Testis (tissue), 2 donors: ENCODE measurements at regions not wholly inside any gene's neighbourhood (a gene's known extent, or its start where the extent isn't known, plus 50 kb on each side); places are given as distances from the start of the nearest gene placed in this dataset.

Experiments
- DNase-seq: peaks from one replicate; pipeline ENCODE4 v3.0.0-alpha.2; 2019
- H3K27ac ChIP-seq, 2 donors: fragments of 200-600 bp; sonication (generic); one replicate each; pipeline ENCODE4 v1.5.1; 2019
- H3K27me3 ChIP-seq: fragments of 200-600 bp; sonication (generic); one replicate; pipeline ENCODE4 v1.5.1; 2019
- H3K36me3 ChIP-seq: fragments of 200-600 bp; sonication (generic); one replicate; pipeline ENCODE4 v1.5.1; 2017; ENCODE audit warnings: low read depth; ENCODE audit errors: missing control alignments
- H3K4me1 ChIP-seq: fragments of 200-600 bp; sonication (generic); one replicate; pipeline ENCODE4 v1.5.1; 2019
- H3K4me3 ChIP-seq, 2 donors: fragments of 200-600 bp; sonication (generic); one replicate each; pipeline ENCODE4 v1.5.1; 2017 to 2019
- H3K9me3 ChIP-seq: fragments of 200-600 bp; sonication (generic); one replicate; pipeline ENCODE4 v1.5.1; 2017
- CTCF ChIP-seq, 3 experiments: fragments of 450-650 bp in 2 of 3; fragments of 200-600 bp in 1 of 3; sonication (generic) in 1 of 3; IDR thresholded peaks; one replicate each; pipeline ENCODE4 v1.5.1; 2016 to 2019; ENCODE audit warnings: antibody characterized with exemption in 3 of 3, mild to moderate bottlenecking in 2 of 3, moderate library complexity in 1 of 3
- POLR2A ChIP-seq: fragments of 450-650 bp; IDR thresholded peaks from one replicate; pipeline ENCODE4 v1.6.1; 2017; ENCODE audit warnings: antibody characterized with exemption, mild to moderate bottlenecking, moderate library complexity
- WGBS, 2 donors: methylation state at CpG; one replicate each; pipeline ENCODE4 v1.1.5; 2018; 5-methylcytosine and 5-hydroxymethylcytosine counted together
- intact Hi-C: fragments of 100-400 bp; cut with DNase I; formaldehyde crosslinking; loops from one replicate; pipeline ENCODE4 v1.15.1; 2023; ENCODE audit warnings: low total_unique reads

DNA sequence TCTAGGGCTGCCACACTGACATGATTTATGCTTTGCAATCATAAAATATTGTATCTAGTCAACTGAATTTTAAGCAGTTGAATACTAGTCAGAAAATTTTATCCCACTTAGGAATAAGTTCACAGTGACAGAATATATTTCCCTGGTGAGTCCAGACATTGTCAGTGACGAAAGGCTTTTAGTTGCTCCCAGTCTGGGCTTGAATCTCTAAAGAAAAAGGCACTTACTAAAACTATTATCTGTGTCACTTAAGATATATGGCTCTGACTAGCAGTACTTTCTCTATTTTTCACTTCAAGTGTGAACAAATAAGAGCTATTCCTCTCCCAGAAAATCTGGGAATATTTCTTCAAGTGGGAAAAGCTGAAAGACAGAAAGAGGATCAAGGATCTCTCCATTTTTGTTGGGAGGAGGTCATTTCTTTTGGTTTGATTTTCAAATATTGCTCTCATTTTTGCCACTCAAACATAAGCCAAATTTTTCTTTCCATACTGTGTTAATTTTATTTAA is 1262.3 kb upstream of the USP15 start:
- Histone ChIP-seq H3K4me1 (no peaks in the 10 kb centered on the region), H3K27me3 (no peaks in the 10 kb centered on the region), H3K4me3 (no peak overlapping the region), H3K36me3 (no peaks in the 10 kb centered on the region), H3K9me3 (no peaks in the 10 kb centered on the region), H3K27ac (no peak overlapping the region)
- no peak for DNase-seq
- intact Hi-C loops: no loop called here
- TF ChIP-seq CTCF (IDR thresholded peaks at IDR 0.05): no peak
- no peak for TF ChIP-seq POLR2A
- WGBS, 2 donors: 84 to 100% methylated on average over 1 of the region's 1 CpG

DNA sequence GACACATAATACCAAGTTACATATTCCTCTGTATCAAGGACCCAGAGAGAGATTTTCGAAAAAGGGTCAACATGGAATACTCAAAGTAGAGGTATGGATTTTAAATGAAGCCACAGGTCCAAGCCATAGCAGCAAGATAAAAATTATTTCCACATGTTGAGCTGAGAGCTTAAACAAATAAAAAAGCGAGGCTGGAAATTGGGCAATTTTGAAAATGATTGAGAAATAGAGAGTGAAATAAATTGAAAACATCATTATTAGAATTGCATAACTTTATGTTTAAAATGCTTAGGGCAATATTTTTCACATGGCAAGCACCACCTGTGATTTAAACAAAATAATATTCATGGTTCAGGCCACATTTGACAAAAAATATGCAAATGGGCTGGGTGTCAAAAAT is 1251.0 kb upstream of the USP15 start:
- H3K4me1 ChIP-seq: no peaks in the 10 kb centered on the region
- no peaks in the 10 kb centered on the region for H3K36me3 ChIP-seq
- no peak overlapping the region for H3K4me3 ChIP-seq
- intact Hi-C loops: no loop called here
- no peak for DNase-seq
- 89 to 91% methylated on average over 2 of the region's 2 CpGs for WGBS, 2 donors
- TF ChIP-seq POLR2A: no peak
- TF ChIP-seq CTCF (IDR thresholded peaks at IDR 0.05): no peak
- H3K27me3 ChIP-seq: no peaks in the 10 kb centered on the region
- no peaks in the 10 kb centered on the region for H3K9me3 ChIP-seq
- no peak overlapping the region for H3K27ac ChIP-seq

DNA sequence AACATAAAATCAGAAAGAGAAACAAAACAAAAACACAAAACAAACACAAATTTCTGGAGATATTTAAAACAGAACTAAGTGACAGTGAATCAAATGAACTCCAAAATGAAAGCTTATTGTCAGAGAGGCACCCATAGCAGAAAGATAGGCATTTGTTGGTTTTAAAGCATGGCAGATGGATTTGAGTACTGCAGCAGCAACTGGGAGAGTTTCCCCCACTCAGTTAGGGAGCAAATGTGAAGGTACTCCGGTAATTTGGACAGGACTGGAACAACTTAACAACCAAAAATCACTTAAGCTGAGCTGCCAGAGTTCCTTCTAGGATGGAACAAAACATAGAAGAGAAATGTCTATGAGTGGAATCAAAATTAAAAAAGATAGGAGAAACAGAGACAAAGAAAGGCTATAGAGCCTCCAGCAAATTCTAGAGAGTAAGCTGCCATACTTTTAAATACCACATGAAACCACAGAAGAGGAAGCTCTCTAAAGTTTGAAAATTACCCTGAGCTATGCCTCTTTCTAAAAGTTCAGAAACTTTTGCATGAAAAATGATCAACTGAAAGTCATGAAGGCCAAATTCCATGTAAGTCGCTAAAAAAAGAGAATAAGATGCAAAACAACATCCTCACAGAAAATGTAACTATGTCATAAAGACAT is 1248.3 kb upstream of the USP15 start:
- 44 to 45% methylated on average over 2 of the region's 2 CpGs for WGBS, 2 donors

DNA sequence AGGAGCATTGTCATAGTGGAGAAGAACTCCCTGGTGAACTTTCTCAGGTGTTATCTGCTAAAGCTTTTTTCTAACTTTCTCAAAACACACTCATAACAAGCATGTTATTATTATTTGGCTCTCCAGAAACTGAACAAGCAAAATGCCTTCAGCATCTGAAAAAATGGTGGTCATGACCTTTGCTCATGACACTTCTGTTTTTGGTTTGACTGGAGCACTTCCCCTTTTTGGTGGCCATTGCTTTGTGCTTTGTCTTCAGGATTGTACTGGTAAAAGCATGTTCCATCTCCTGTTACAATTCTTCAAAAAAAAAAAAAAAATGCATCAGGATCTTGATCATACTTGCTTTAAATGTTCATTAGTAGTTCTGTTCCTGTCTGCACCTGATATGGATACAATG is 1241.6 kb upstream of the USP15 start:
- no peak for TF ChIP-seq POLR2A
- TF ChIP-seq CTCF (IDR thresholded peaks at IDR 0.05): no peak
- DNase-seq: no peak
- intact Hi-C loops: no loop called here

More for the DNA sequence above, 1248.3 kb upstream of the USP15 start:
- H3K4me1 ChIP-seq: no peaks in the 10 kb centered on the region
- no peak for DNase-seq
- H3K36me3 ChIP-seq: no peaks in the 10 kb centered on the region
- intact Hi-C loops: no loop called here
- no peak overlapping the region for H3K4me3 ChIP-seq
- no peaks in the 10 kb centered on the region for H3K9me3 ChIP-seq
- TF ChIP-seq CTCF (IDR thresholded peaks at IDR 0.05) (no peak), POLR2A (no peak)
- no peaks in the 10 kb centered on the region for H3K27me3 ChIP-seq
- H3K27ac ChIP-seq: no peak overlapping the region

DNA sequence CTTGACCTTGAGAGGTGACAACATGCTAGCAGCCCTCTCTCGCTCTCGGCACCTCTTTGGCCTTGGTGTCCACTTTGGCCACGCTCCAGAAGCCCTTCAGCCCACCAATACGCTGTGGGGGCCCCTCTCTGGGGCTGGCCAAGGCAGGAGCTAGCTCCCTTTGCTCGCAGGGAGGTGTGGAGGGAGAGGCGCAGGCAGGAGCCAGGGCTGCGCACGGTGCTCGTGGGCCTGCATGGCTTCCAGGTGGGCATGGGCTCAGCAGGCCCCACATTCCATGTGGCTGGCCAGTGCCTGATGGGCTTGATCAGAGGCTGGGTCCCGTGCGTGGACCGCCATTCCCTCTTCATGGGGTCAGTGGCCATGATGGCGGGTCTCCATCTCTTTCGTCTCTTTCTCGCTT is 1237.0 kb upstream of the USP15 start:
- H3K4me3 ChIP-seq: no peak overlapping the region
- TF ChIP-seq CTCF (IDR thresholded peaks at IDR 0.05): no peak
- TF ChIP-seq POLR2A: no peak
- 82 to 85% methylated on average over 10 to 15 of the region's 15 CpGs for WGBS, 2 donors

More for the DNA sequence above, 1241.6 kb upstream of the USP15 start:
- no peaks in the 10 kb centered on the region for H3K36me3 ChIP-seq
- no peak overlapping the region for H3K4me3 ChIP-seq
- H3K27me3 ChIP-seq: no peaks in the 10 kb centered on the region
- H3K4me1 ChIP-seq: no peaks in the 10 kb centered on the region
- H3K27ac ChIP-seq: no peak overlapping the region
- no peaks in the 10 kb centered on the region for H3K9me3 ChIP-seq

More for the DNA sequence above, 1237.0 kb upstream of the USP15 start:
- Histone ChIP-seq H3K27ac (no peak overlapping the region), H3K9me3 (no peaks in the 10 kb centered on the region), H3K27me3 (no peaks in the 10 kb centered on the region), H3K4me1 (no peaks in the 10 kb centered on the region), H3K36me3 (no peaks in the 10 kb centered on the region)
- DNase-seq: no peak
- intact Hi-C loops: no loop called here
